Heart left ventricle (tissue), 13 donors: ENCODE measurements at regions not wholly inside any gene's neighbourhood (a gene's known extent, or its start where the extent isn't known, plus 50 kb on each side); places are given as distances from the start of the nearest gene placed in this dataset.

Experiments used
- POLR2A ChIP-seq, 2 donors: fragments of 450-650 bp; IDR thresholded peaks; one replicate each; pipeline ENCODE4 v1.6.1; 2017; ENCODE audit warnings: antibody characterized with exemption in 2 of 2, mild to moderate bottlenecking in 2 of 2, moderate library complexity in 2 of 2
- TF ChIP-seq, protein P1 (sequence below), 12 donors: fragments of 200-600 bp; sonication (generic) in 4 of 12; IDR thresholded peaks; one replicate each; pipeline versions ENCODE4 v1.5.0 to v1.8.0; 2018 to 2022; ENCODE audit warnings: antibody characterized with exemption in 12 of 12, mild to moderate bottlenecking in 5 of 12
- donor health status: ischemic (EF 13 %, LVEDD 7.1; RV severe dilation, severe dysfunction).
- donor health status: DM: no; HTN: yes; CAD: no.
- donor health status: DM: no; HTN: no; CAD: no.
- donor health status: ischemic (EF 25% LVEDD 6.9; RV normal size, moderate dysfunction).
- donor health status: ischemic (EF 25% LVEDD 5.7; RV mildly dilated, moderate dysfunction).
- donor health status: ischemic (EF 35%, LVEDD 5.7; RV mildly dilated, moderate dysfunction).
- donor health status: nonischemic (EF 11% LVEDD 7.7; RV severe dilation, severe dysfunction).
- donor health status: DM: yes; HTN: yes; CAD: no.
- donor health status: PGD.
- donor health status: ischemic (EF 29% LVEDD 5.4; RV normal size, mild dysfunction).
- donor health status: nonischemic (EF 23%, LVEDD 6.1; RV moderate dilation, normal function).

DNA sequence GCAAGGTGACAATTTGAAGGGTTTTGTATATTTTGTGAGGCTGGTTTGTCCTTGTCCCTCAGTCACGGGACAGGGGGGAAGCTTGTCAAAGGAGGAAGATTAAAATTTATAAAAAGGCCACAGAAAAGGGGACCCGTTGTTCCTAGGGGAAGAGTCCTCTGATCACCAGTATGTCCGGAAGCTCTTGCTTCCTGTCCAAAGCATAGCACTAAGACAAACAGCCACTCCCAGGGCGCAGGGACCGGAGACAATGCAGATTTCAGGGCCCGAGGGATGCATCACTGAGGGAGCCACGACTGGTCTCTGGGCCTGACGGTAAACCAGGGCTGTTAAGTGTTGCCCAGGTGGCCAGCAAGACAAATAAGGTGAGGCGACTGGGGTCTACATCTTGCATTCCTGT, 95.2 kb downstream of the MAF start:
- TF ChIP-seq, protein P1, sequence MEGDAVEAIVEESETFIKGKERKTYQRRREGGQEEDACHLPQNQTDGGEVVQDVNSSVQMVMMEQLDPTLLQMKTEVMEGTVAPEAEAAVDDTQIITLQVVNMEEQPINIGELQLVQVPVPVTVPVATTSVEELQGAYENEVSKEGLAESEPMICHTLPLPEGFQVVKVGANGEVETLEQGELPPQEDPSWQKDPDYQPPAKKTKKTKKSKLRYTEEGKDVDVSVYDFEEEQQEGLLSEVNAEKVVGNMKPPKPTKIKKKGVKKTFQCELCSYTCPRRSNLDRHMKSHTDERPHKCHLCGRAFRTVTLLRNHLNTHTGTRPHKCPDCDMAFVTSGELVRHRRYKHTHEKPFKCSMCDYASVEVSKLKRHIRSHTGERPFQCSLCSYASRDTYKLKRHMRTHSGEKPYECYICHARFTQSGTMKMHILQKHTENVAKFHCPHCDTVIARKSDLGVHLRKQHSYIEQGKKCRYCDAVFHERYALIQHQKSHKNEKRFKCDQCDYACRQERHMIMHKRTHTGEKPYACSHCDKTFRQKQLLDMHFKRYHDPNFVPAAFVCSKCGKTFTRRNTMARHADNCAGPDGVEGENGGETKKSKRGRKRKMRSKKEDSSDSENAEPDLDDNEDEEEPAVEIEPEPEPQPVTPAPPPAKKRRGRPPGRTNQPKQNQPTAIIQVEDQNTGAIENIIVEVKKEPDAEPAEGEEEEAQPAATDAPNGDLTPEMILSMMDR (IDR thresholded peaks at IDR 0.05) = no peak
- no peak for TF ChIP-seq POLR2A (IDR thresholded peaks at IDR 0.05)
